SU-DHL-6 (cell line): ENCODE measurements at regions not wholly inside any gene's neighbourhood (a gene's known extent, or its start where the extent isn't known, plus 50 kb on each side); places are given as distances from the start of the nearest gene placed in this dataset.

ENCODE experiments used
- EZH2phosphoT487 ChIP-seq: fragments of 200-600 bp; sonication (generic), shearing (Covaris generic); conservative IDR thresholded peaks from 2 replicates; pipeline ENCODE4 v1.6.1; 2018; ENCODE audit warnings: mild to moderate bottlenecking, antibody characterized with exemption, low read length, moderate library complexity, mixed read lengths
- TF ChIP-seq, protein P1 (sequence below): fragments of 200-600 bp; sonication (generic); IDR thresholded peaks from one replicate; pipeline ENCODE4 v1.5.1; 2017; ENCODE audit warnings: antibody characterized with exemption, mild to moderate bottlenecking, low read length, moderate library complexity; ENCODE audit not compliant: insufficient read depth, poor library complexity, severe bottlenecking

DNA sequence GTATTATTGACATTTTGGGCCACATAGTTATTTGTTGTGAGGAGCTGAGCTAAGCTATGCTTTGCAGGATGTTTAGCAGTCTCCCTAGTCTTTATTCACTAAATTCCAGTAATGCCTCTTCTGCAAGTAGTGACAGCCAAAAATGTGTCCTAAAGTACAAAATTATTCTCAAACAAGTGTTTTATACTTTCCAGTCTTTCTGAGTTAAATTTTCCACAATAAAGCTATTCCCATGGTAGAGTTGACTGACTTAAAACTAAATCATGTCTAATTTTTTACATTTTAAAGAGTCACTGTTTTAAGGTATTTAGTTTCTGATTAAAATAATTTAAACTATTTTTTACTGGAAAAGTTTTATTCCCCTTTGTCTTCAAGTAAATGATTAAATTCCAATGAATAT, 717.8 kb upstream of the HS3ST5 start:
- TF ChIP-seq, protein P1, sequence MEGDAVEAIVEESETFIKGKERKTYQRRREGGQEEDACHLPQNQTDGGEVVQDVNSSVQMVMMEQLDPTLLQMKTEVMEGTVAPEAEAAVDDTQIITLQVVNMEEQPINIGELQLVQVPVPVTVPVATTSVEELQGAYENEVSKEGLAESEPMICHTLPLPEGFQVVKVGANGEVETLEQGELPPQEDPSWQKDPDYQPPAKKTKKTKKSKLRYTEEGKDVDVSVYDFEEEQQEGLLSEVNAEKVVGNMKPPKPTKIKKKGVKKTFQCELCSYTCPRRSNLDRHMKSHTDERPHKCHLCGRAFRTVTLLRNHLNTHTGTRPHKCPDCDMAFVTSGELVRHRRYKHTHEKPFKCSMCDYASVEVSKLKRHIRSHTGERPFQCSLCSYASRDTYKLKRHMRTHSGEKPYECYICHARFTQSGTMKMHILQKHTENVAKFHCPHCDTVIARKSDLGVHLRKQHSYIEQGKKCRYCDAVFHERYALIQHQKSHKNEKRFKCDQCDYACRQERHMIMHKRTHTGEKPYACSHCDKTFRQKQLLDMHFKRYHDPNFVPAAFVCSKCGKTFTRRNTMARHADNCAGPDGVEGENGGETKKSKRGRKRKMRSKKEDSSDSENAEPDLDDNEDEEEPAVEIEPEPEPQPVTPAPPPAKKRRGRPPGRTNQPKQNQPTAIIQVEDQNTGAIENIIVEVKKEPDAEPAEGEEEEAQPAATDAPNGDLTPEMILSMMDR, result no peak
- TF ChIP-seq EZH2phosphoT487, result no peak
